HepG2 (cell line): ENCODE measurements at regions not wholly inside any gene's neighbourhood (a gene's known extent, or its start where the extent isn't known, plus 50 kb on each side); places are given as distances from the start of the nearest gene placed in this dataset.

Experiments used
- ATAC-seq: fragments of 200-7000 bp; cut with Tn5 transposase; 3 replicates; pipeline ENCODE4 v1.9.1; 2020; ENCODE audit warnings: mild to moderate bottlenecking, moderate library complexity
- BruUV-seq: library from RNA; stranded (reverse); fragments of 400-500 nt; replicated peaks from 2 replicates; lab custom pipeline; 2021; lab: Mats Ljungman, UMichigan
- CTCF ChIA-PET: fragments of 300-600 bp; formaldehyde crosslinking; extraction: SDS; loops from one replicate; lab custom pipeline; 2021; ENCODE audit warnings: low total read pairs, inconsistent platforms, low intra/inter-chr PET ratio; lab: Yijun Ruan, JAX
- POLR2A ChIA-PET: fragments of 350-600 bp; sonication (Branson Sonifier 250); formaldehyde crosslinking; loops from one replicate; lab custom pipeline; 2020; ENCODE audit warnings: antibody characterized with exemption, inconsistent platforms; lab: Yijun Ruan, JAX
- DNase-seq: peaks from one replicate; pipeline ENCODE4 v3.0.0-alpha.2; 2015; ENCODE audit warnings: low spot score
- FAIRE-seq: peaks from 3 replicates; lab custom pipeline; 2011; peaks lifted over from hg19 to GRCh38; lab: Jason Lieb, UNC
- H2AFZ ChIP-seq: one replicate; pipeline ENCODE4 v1.6.1; 2011; ENCODE audit warnings: low read length, inconsistent platforms
- H3K27ac ChIP-seq: fragments of 300-600 bp; 3 replicates; pipeline ENCODE4 v1.8.0; 2011; ENCODE audit warnings: mixed run types, mild to moderate bottlenecking, mixed read lengths, low read length, inconsistent platforms; ENCODE audit not compliant: insufficient read depth; ENCODE audit errors: extremely low read length
- H3K27me3 ChIP-seq, 2 experiments: fragments of 200-600 bp in 1 of 2; 2 replicates in 1 of 2; 3 replicates in 1 of 2; pipeline versions ENCODE4 v1.6.0 to v1.8.0; 2011; ENCODE audit warnings: low read length in 2 of 2, mild to moderate bottlenecking in 2 of 2, moderate library complexity in 2 of 2, inconsistent platforms in 1 of 2; ENCODE audit not compliant: insufficient read depth in 2 of 2, control insufficient read depth in 1 of 2
- H3K36me3 ChIP-seq, 2 experiments: fragments of 200-600 bp in 1 of 2; replicated peaks in 1 of 2; 2 replicates in 1 of 2; 3 replicates in 1 of 2; pipeline versions ENCODE4 v1.5.1 to v1.8.0; 2011; ENCODE audit warnings: low read length in 2 of 2, inconsistent platforms in 1 of 2; ENCODE audit not compliant: insufficient read depth in 2 of 2, control insufficient read depth in 1 of 2
- H3K4me1 ChIP-seq: 2 replicates; pipeline ENCODE4 v1.5.1; 2012; ENCODE audit warnings: low read length, inconsistent platforms; ENCODE audit not compliant: insufficient read depth
- H3K4me2 ChIP-seq: 2 replicates; pipeline ENCODE4 v1.6.0; 2011; ENCODE audit warnings: low read depth, low read length, inconsistent platforms
- H3K4me3 ChIP-seq, 3 experiments: fragments of 200-600 bp in 1 of 3; sonication (generic), shearing (Covaris generic) in 1 of 3; replicated peaks in 1 of 3; 2 replicates each; pipeline ENCODE4 v1.5.1; 2011 to 2016; ENCODE audit warnings: low read length in 3 of 3, inconsistent platforms in 2 of 3, low read depth in 2 of 3, mild to moderate bottlenecking in 2 of 3, control low read depth in 1 of 3, mixed read lengths in 1 of 3; ENCODE audit not compliant: insufficient read depth in 1 of 3
- H3K79me2 ChIP-seq: one replicate; pipeline ENCODE4 v1.6.1; 2011; ENCODE audit warnings: low read length, inconsistent platforms; ENCODE audit not compliant: insufficient read depth
- H3K9ac ChIP-seq: 2 replicates; pipeline ENCODE4 v1.6.0; 2011; ENCODE audit warnings: mild to moderate bottlenecking, low read depth, low read length, inconsistent platforms; ENCODE audit not compliant: insufficient read depth
- H3K9me3 ChIP-seq: 2 replicates; pipeline ENCODE4 v1.5.1; 2012; ENCODE audit warnings: mild to moderate bottlenecking, low read length
- H4K20me1 ChIP-seq: 2 replicates; pipeline ENCODE4 v1.6.0; 2011; ENCODE audit warnings: inconsistent platforms, mild to moderate bottlenecking, low read length, moderate library complexity; ENCODE audit not compliant: insufficient read depth
- AKNA ChIP-seq: sonication (generic); formaldehyde crosslinking; IDR thresholded peaks from 2 replicates; pipeline ENCODE4 v1.4.0; 2020; ENCODE audit warnings: missing genetic modification reagents, borderline replicate concordance
- CCAR2 ChIP-seq: fragments of 200-400 bp; formaldehyde crosslinking; optimal IDR thresholded peaks from 2 replicates; pipeline ENCODE3; 2018; ENCODE audit warnings: low read depth, mild to moderate bottlenecking, low read length, moderate library complexity
- PCBP1 ChIP-seq: fragments of 200-400 bp; formaldehyde crosslinking; IDR thresholded peaks from 2 replicates; pipeline ENCODE4 v1.6.1; 2017; ENCODE audit warnings: mild to moderate bottlenecking, low read depth, low read length, borderline replicate concordance
- PHF20 ChIP-seq: sonication (generic); formaldehyde crosslinking; IDR thresholded peaks from 2 replicates; pipeline ENCODE4 v1.5.0; 2020; ENCODE audit warnings: mild to moderate bottlenecking, missing genetic modification reagents
- POGZ ChIP-seq: sonication (generic); formaldehyde crosslinking; IDR thresholded peaks from 2 replicates; pipeline ENCODE4 v1.4.0; 2020; ENCODE audit warnings: mild to moderate bottlenecking, missing genetic modification reagents
- SATB2 ChIP-seq: sonication (generic); formaldehyde crosslinking; IDR thresholded peaks from 2 replicates; pipeline ENCODE4 v1.5.0; 2020; ENCODE audit warnings: missing genetic modification reagents
- TBX3 ChIP-seq: fragments of 450-650 bp; IDR thresholded peaks from 2 replicates; pipeline ENCODE4 v1.6.1; 2017; ENCODE audit warnings: antibody characterized with exemption, mild to moderate bottlenecking, inconsistent platforms, borderline replicate concordance
- ZNF33A ChIP-seq: sonication (generic); formaldehyde crosslinking; IDR thresholded peaks from 2 replicates; pipeline ENCODE4 v1.5.1; 2020; ENCODE audit warnings: missing genetic modification reagents, mild to moderate bottlenecking, moderate library complexity, borderline replicate concordance
- ZNF34 ChIP-seq: sonication (generic); formaldehyde crosslinking; IDR thresholded peaks from 2 replicates; pipeline ENCODE4 v1.4.0; 2020; ENCODE audit warnings: mild to moderate bottlenecking, missing genetic modification reagents, borderline replicate concordance
- ZNF780A ChIP-seq: sonication (generic); formaldehyde crosslinking; IDR thresholded peaks from 2 replicates; pipeline ENCODE4 v1.8.0; 2022; ENCODE audit warnings: mild to moderate bottlenecking, missing genetic modification reagents, moderate library complexity
- WGBS: methylation state at CpG from one replicate; pipeline ENCODE4 v1.1.6; 2017; ENCODE audit warnings: low lambda C conversion rate; 5-methylcytosine and 5-hydroxymethylcytosine counted together
- in situ Hi-C: cut with HindIII; loops from 2 replicates; pipeline ENCODE4 v1.10.0; 2017; ENCODE audit warnings: low pct_unique_long_range_greater_than_20kb; ENCODE audit not compliant: extremely low pct_ligation_motif_present
- intact Hi-C: fragments of 100-400 bp; cut with micrococcal nuclease; formaldehyde crosslinking; loops from one replicate; pipeline ENCODE4 v1.10.0; 2022; ENCODE audit not compliant: unreplicated experiment
- TF ChIP-seq, protein P1 (sequence below): IDR thresholded peaks from 2 replicates; pipeline ENCODE4 v1.6.1; 2016; ENCODE audit warnings: mild to moderate bottlenecking

DNA sequence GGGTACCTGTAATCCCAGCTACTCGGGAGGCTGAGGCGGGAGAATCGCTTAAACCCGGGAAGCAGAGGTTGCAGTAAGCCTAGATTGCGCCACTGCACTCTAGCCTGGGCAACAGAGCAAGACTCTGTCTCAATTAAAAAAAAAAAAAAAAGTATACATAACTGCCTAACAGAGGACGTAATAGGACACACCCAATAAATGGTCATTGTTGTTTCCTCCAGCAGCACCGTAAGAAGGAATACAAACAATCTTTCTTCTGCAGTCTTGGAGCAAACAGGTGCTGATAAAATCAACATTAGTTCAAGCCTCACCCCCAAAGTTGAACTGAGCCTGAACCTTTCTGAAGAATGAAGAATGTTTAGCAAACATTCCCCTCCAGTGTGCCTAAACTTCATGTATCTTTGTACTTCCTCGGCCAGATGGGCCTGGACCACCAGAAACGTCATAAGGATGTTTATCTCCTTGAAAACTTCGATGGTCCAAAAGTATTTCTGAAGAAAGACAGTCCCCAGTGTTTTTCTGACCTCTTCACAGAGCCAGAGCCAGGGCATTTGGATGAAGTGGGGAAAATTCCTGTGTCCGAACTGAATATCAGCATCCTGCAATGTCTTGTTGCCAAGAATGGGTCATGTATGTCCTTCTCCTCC lies 136.8 kb upstream of the F3 start:
- Histone ChIP-seq H4K20me1 (no peaks in the 10 kb centered on the region), H3K4me1 (no peaks in the 10 kb centered on the region), H3K4me3 (no peak overlapping the region), H3K9ac (no peak overlapping the region)
- POLR2A ChIA-PET, result no interaction called here
- WGBS, result 89% methylated on average over 11 of the region's 11 CpGs
- intact Hi-C loops, result no loop called here
- ATAC-seq, result no peak
- TF ChIP-seq SATB2 (CRISPR knock-in tag) (no peak), TBX3 (no peak), CCAR2 (no peak)
- TF ChIP-seq, all 625 proteins: peak for 0
- Histone ChIP-seq H3K27ac (no peak overlapping the region), H3K79me2 (no peaks in the 10 kb centered on the region), H3K4me2 (no peak overlapping the region), H3K36me3 (no peaks in the 10 kb centered on the region), H3K27me3 (no peaks in the 10 kb centered on the region), H2AFZ (no peak overlapping the region), H3K9me3 (no peaks in the 10 kb centered on the region)
- in situ Hi-C loops, result no loop called here
- FAIRE-seq, result no peak
- BruUV-seq, result no TSS peak
- no peak for DNase-seq
- CTCF ChIA-PET, result no interaction called here

DNA sequence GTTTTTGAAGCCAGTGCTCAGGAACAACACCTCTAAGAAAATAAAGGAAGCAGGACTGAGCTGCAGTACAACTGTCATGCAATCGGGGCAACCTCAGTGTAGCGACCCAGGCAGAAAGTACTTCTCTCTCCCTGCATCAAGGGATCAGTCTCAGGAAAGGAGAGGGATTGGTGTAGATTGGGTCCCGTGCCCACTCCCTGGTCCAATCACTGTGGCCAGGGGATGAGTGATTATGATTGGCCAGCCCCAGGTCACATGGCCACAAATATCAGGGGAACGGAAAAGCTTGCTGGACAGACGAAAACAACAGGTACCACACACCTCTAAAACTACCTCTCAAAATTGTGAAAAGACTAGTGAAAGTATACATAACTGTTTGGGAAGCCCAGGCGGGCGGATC lies 136.2 kb upstream of the F3 start:
- H3K9ac ChIP-seq, result no peak overlapping the region
- WGBS, result 90% methylated on average over 7 of the region's 7 CpGs
- no peaks in the 10 kb centered on the region for H3K36me3 ChIP-seq
- no peak overlapping the region for H3K27ac ChIP-seq
- no peak overlapping the region for H2AFZ ChIP-seq
- no TSS peak for BruUV-seq
- no peak for ATAC-seq
- no peaks in the 10 kb centered on the region for H3K4me1 ChIP-seq
- H4K20me1 ChIP-seq, result no peaks in the 10 kb centered on the region
- no peaks in the 10 kb centered on the region for H3K79me2 ChIP-seq
- ChIA-PET POLR2A (no interaction called here), CTCF (no interaction called here)
- DNase-seq, result no peak
- H3K4me3 ChIP-seq, result no peak overlapping the region
- in situ Hi-C loops, result no loop called here
- FAIRE-seq, result no peak
- no peak overlapping the region for H3K4me2 ChIP-seq
- no peaks in the 10 kb centered on the region for H3K27me3 ChIP-seq
- no peaks in the 10 kb centered on the region for H3K9me3 ChIP-seq
- intact Hi-C loops, result no loop called here
- no peak for TF ChIP-seq PHF20
- no peak for TF ChIP-seq PCBP1
- no peak for TF ChIP-seq AKNA (CRISPR knock-in tag)
- TF ChIP-seq, protein P1, sequence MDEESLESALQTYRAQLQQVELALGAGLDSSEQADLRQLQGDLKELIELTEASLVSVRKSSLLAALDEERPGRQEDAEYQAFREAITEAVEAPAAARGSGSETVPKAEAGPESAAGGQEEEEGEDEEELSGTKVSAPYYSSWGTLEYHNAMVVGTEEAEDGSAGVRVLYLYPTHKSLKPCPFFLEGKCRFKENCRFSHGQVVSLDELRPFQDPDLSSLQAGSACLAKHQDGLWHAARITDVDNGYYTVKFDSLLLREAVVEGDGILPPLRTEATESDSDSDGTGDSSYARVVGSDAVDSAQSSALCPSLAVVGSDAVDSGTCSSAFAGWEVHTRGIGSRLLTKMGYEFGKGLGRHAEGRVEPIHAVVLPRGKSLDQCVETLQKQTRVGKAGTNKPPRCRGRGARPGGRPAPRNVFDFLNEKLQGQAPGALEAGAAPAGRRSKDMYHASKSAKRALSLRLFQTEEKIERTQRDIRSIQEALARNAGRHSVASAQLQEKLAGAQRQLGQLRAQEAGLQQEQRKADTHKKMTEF (CRISPR knock-in tag), result no peak
- TF ChIP-seq ZNF34 (CRISPR knock-in tag), result no peak
- TF ChIP-seq TBX3, result no peak
- TF ChIP-seq POGZ (CRISPR knock-in tag), result no peak
- TF ChIP-seq ZNF780A (CRISPR knock-in tag), result no peak
- TF ChIP-seq ZNF33A, result no peak
